ENCODE measurements at regions not wholly inside any gene's neighbourhood (a gene's known extent, or its start where the extent isn't known, plus 50 kb on each side); places are given as distances from the start of the nearest gene placed in this dataset.

DNA sequence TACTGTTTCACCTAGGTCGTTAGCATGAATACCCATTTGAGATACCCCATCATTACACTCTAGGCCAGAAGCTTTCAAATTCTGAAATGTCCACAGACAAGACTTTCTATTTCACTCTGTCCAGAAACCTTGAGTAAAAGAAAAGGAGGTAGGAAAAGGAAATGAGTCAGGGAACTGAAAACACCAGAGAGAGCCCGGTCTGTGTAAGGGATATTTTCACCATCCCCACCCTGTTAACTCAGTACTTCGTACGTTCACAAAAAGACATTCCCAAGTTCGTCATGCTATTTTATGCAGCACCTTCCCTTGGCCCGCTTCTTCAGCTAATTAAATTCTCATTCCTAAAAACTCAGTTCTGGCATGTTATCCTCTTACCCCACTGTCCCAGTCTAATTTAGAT is 89.4 kb upstream of the SOX2 start:
- no peak for TF ChIP-seq CTCF (IDR thresholded peaks at IDR 0.05; ENCODE audit: low read depth, low read length, missing control alignments)
- in situ Hi-C loops (cut with HindIII; ENCODE audit: low pct_ligation_motif_present, low sequenced_read_pairs): no loop called here
- Histone ChIP-seq H3K27ac (no peak overlapping the region), H3K36me3 (replicated peaks) (no peaks in the 10 kb centered on the region), H3K4me3 (ENCODE audit: low read depth, low read length) (no peak overlapping the region), H3K27me3 (replicated peaks) (no peaks in the 10 kb centered on the region)
- DNase-seq: no peak

DNA sequence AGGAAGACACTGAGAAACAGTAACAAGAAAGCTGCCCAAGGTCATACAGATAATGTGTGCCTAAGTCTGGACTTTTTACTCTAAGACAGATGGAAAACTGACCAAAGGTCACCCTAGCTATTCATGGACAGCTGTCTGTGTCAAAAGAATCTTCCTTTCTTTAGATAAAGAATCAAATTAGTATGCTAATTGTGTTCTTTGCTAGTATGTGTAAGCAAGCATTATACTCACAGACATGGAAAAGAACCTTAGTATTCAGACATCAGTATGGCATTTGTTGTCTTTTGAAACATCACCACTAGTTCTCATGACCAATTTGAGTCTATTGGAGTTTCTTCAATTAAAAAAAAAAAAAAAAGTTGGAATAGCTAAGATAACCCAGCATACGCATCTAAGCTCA is 91.8 kb upstream of the SOX2 start:
- Histone ChIP-seq H3K27me3 (replicated peaks) (no peaks in the 10 kb centered on the region), H3K27ac (no peak overlapping the region), H3K36me3 (replicated peaks) (no peaks in the 10 kb centered on the region), H3K4me3 (ENCODE audit: low read depth, low read length) (no peak overlapping the region)
- TF ChIP-seq CTCF (IDR thresholded peaks at IDR 0.05; ENCODE audit: low read depth, low read length, missing control alignments): no peak
- in situ Hi-C loops (cut with HindIII; ENCODE audit: low pct_ligation_motif_present, low sequenced_read_pairs): no loop called here
- no peak for DNase-seq

DNA sequence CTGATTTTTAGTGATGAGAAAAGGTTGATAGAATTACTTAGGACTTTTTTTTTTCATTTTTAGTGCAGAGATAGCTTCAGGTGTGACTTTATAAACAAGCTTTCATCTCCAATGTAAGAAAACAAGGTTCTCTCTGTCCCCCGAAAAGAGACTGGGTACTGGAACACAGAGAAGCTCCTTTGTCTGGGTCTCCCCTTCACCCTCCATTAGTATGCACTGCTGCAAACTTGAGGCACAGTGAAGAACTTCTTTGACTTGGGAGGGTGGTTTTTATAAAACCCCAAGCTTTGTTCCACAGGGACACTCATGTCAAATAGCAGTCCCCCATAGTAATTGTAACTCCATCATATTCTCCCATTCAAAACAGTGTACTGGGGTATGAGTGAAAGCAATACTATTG is 93.5 kb upstream of the SOX2 start:
- no peak for TF ChIP-seq CTCF (IDR thresholded peaks at IDR 0.05; ENCODE audit: low read depth, low read length, missing control alignments)
- H3K27ac ChIP-seq: no peak overlapping the region
- no peaks in the 10 kb centered on the region for H3K36me3 ChIP-seq (replicated peaks)
- no peak for DNase-seq
- no peak overlapping the region for H3K4me3 ChIP-seq (ENCODE audit: low read depth, low read length)
- in situ Hi-C loops (cut with HindIII; ENCODE audit: low pct_ligation_motif_present, low sequenced_read_pairs): no loop called here
- no peaks in the 10 kb centered on the region for H3K27me3 ChIP-seq (replicated peaks)

DNA sequence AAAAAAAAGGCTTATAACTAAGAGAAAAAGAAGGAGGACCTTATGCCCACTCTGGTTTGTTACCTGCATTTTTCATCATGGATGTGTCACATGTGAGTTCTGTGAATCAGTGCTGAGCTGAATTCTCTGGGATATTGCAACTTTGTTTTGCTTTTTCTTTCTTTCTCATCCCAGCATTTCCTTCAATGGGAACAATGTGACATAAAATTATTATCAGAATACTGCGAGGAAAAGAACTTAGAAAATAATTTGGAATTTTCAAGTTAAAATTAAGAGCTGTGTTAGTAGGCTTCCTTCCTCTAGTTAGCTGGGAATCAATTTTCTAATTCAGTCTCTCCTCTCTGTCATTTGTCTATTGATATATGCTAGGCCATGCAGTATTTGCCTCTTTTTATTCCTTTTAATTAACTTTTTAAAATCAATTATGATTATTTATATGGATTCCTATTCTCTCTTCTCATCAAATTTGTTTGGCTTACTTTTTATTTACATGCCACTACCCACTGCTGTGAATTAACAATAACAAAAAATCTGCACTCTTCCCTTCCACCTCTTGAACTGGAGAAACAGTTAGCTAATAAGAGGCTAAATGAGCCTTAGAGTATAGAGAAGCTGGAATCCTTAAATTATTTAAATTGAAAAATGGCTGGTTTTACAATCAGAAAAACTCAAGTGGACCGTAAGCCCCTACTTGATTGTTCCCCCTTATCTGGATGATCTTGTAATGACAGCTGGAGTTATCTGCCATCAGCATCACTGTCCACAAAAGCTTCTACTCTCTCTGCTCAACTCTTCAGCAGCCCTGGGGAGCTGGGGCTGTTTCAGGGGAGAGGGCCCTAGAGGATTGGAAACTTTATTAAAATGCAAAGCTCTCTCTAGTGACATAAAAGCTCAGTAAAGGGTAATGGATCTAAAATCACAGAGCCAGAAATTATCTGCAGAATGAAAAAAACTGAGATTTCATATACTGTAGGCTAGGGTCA is 95.3 kb upstream of the SOX2 start:
- TF ChIP-seq CTCF (IDR thresholded peaks at IDR 0.05; ENCODE audit: low read depth, low read length, missing control alignments): no peak
- H3K27ac ChIP-seq: no peak overlapping the region
- no peaks in the 10 kb centered on the region for H3K36me3 ChIP-seq (replicated peaks)
- in situ Hi-C loops (cut with HindIII; ENCODE audit: low pct_ligation_motif_present, low sequenced_read_pairs): no loop called here
- H3K4me3 ChIP-seq (ENCODE audit: low read depth, low read length): no peak overlapping the region
- H3K27me3 ChIP-seq (replicated peaks): no peaks in the 10 kb centered on the region
- DNase-seq: no peak

DNA sequence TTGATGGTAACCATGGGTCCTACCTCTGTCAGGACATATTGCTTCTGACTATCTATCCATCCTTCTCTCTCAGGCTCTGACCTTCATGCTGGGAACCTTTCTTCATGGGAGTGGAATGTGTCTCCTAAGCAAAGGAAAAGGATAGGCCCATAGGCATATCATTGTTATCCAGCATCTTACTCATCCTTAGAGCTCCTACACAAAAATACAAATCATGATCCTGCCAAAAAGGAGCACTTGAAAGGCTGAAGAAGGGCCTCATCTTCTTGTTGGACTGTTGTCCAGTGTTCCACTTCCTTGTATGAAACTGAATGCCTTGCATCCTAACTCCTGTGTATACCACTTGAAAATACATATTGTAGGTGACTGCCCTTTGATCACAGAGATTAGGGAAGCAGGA is 96.1 kb upstream of the SOX2 start:
- Histone ChIP-seq H3K27me3 (replicated peaks) (no peaks in the 10 kb centered on the region), H3K27ac (no peak overlapping the region), H3K4me3 (ENCODE audit: low read depth, low read length) (no peak overlapping the region), H3K36me3 (replicated peaks) (no peaks in the 10 kb centered on the region)
- TF ChIP-seq CTCF (IDR thresholded peaks at IDR 0.05; ENCODE audit: low read depth, low read length, missing control alignments): no peak
- DNase-seq: no peak
- in situ Hi-C loops (cut with HindIII; ENCODE audit: low pct_ligation_motif_present, low sequenced_read_pairs): no loop called here
